ENCODE measurements at regions not wholly inside any gene's neighbourhood (a gene's known extent, or its start where the extent isn't known, plus 50 kb on each side); places are given as distances from the start of the nearest gene placed in this dataset.
"Not testable (repeated sequence)": the region's sequence is repeated elsewhere in the genome, so short reads cannot be mapped to it uniquely, and the experiment has no call there.

- no peak for DNase-seq (ENCODE audit: low read depth in 4 of 6, low spot score in 6 of 6)
- Histone ChIP-seq H3K27ac (ENCODE audit: low read depth, low read length) (no peak overlapping the region), H3K4me3 (ENCODE audit: low read depth, low read length) (no peak overlapping the region), H3K27me3 (ENCODE audit: control insufficient read depth, insufficient read depth, low read length) (no peaks in the 10 kb centered on the region), H3K36me3 (ENCODE audit: control insufficient read depth, insufficient read depth, low read length) (no peaks in the 10 kb centered on the region), H3K4me1 (ENCODE audit: control insufficient read depth, insufficient read depth, low read length) (peaks cover 4% of the 10 kb centered on the region), H3K9me3 (ENCODE audit: control insufficient read depth, insufficient read depth, low read length) (no peaks in the 10 kb centered on the region)
- 93% methylated on average over 4 of the region's 5 CpGs for WGBS (ENCODE audit: insufficient coverage)
Observed at GRCh38 chr20:48521121-48521520, 306.7 kb downstream of the PREX1 start.

GRCh38 chr20:48516196-48516595 lies 311.6 kb downstream of the PREX1 start:
- WGBS (ENCODE audit: insufficient coverage) = 73% methylated on average over 9 of the region's 11 CpGs
- H3K27me3 ChIP-seq (ENCODE audit: control insufficient read depth, insufficient read depth, low read length); H3K27ac ChIP-seq (ENCODE audit: low read depth, low read length); H3K36me3 ChIP-seq (ENCODE audit: control insufficient read depth, insufficient read depth, low read length); H3K4me3 ChIP-seq (ENCODE audit: low read depth, low read length); H3K9me3 ChIP-seq (ENCODE audit: control insufficient read depth, insufficient read depth, low read length); H3K4me1 ChIP-seq (ENCODE audit: control insufficient read depth, insufficient read depth, low read length): not testable (repeated sequence)
- DNase-seq (ENCODE audit: low read depth in 4 of 6, low spot score in 6 of 6) = peak in 1 of 6 donors; percentile 37

DNA sequence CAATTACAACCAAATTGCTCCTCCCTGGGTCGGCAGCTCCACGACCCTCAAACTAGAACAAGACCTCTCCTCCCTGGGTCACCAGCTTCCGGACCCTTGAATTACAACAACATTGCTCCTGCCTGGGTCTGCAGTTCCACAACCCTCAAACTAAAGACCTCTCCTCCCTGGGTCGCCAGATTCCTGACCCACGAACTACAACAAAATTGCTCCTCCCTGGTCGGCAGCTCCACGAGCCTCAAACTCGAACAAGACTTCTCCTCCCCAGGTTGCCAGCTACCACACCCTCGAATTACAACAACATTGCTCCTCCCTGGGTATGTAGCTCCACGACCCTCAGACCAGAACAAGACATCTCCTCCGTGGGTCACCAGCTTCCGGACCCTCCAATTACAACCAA lies 313.2 kb downstream of the PREX1 start:
- not testable (repeated sequence) for H3K9me3 ChIP-seq (ENCODE audit: control insufficient read depth, insufficient read depth, low read length); DNase-seq (ENCODE audit: low read depth in 4 of 6, low spot score in 6 of 6)
- WGBS (ENCODE audit: insufficient coverage) = no CpG with 5 or more reads among the region's 12 CpGs

GRCh38 chr20:48512539-48512938 lies 315.3 kb downstream of the PREX1 start:
- not testable (repeated sequence) for H3K4me3 ChIP-seq (ENCODE audit: low read depth, low read length); H3K27ac ChIP-seq (ENCODE audit: low read depth, low read length); H3K9me3 ChIP-seq (ENCODE audit: control insufficient read depth, insufficient read depth, low read length); H3K4me1 ChIP-seq (ENCODE audit: control insufficient read depth, insufficient read depth, low read length); H3K27me3 ChIP-seq (ENCODE audit: control insufficient read depth, insufficient read depth, low read length); DNase-seq (ENCODE audit: low read depth in 4 of 6, low spot score in 6 of 6); H3K36me3 ChIP-seq (ENCODE audit: control insufficient read depth, insufficient read depth, low read length)
- 75% methylated on average over 6 of the region's 16 CpGs for WGBS (ENCODE audit: insufficient coverage)

More for the DNA sequence above, 313.2 kb downstream of the PREX1 start:
- H3K4me3 ChIP-seq (ENCODE audit: low read depth, low read length); H3K4me1 ChIP-seq (ENCODE audit: control insufficient read depth, insufficient read depth, low read length); H3K36me3 ChIP-seq (ENCODE audit: control insufficient read depth, insufficient read depth, low read length); H3K27me3 ChIP-seq (ENCODE audit: control insufficient read depth, insufficient read depth, low read length); H3K27ac ChIP-seq (ENCODE audit: low read depth, low read length): not testable (repeated sequence)

DNA sequence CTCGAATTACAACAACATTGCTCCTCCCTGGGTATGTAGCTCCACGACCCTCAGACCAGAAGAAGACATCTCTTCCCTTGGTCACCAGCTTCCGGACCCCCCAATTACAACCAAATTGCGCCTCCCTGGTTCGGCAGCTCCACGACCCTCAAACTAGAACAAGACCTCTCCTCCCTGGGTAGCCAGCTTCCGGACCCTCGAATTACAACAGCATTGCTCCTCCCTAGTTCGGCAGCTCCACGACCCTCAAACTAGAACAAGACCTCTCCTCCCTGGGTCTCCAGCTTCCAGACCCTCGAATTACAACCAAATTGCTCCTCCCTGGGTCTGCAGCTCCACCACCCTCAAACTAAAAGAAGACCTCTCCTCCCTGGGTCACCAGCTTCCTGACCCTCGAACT lies 322.7 kb downstream of the PREX1 start:
- not testable (repeated sequence) for H3K4me1 ChIP-seq (ENCODE audit: control insufficient read depth, insufficient read depth, low read length); H3K27me3 ChIP-seq (ENCODE audit: control insufficient read depth, insufficient read depth, low read length); H3K4me3 ChIP-seq (ENCODE audit: low read depth, low read length); DNase-seq (ENCODE audit: low read depth in 4 of 6, low spot score in 6 of 6); H3K27ac ChIP-seq (ENCODE audit: low read depth, low read length); H3K36me3 ChIP-seq (ENCODE audit: control insufficient read depth, insufficient read depth, low read length); H3K9me3 ChIP-seq (ENCODE audit: control insufficient read depth, insufficient read depth, low read length)
- WGBS (ENCODE audit: insufficient coverage) = 81% methylated on average over 3 of the region's 12 CpGs

DNA sequence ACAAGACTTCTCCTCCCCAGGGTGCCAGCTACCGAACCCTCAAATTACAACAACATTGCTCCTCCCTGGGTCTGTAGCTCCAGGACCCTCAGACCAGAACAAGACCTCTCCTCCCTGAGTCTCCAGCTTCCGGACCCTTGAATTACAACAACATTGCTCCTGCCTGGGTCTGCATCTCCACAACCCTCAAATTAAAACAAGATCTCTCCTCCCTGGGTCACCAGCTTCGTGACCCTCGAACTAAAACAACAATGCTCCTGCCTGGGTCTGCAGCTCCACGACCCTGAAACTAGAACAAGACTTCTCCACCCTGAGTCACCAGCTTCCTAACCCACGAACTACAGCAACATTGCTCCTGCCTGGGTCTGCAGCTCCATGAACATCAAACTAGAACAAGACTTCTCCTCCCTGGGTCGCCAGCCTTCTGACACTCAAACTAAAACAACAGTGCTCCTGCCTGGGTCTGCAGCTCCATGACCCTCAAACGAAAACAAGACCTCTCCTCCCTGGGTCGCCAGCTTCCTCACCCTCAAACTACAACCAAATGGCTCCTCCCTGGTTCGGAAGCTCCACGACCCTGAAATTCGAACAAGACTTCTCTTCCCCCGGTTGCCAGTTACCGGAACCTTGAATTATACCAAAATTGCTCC lies 324.5 kb downstream of the PREX1 start:
- Histone ChIP-seq H3K36me3 (ENCODE audit: control insufficient read depth, insufficient read depth, low read length) (no peaks in the 10 kb centered on the region), H3K27me3 (ENCODE audit: control insufficient read depth, insufficient read depth, low read length) (no peaks in the 10 kb centered on the region), H3K4me1 (ENCODE audit: control insufficient read depth, insufficient read depth, low read length) (no peaks in the 10 kb centered on the region), H3K9me3 (ENCODE audit: control insufficient read depth, insufficient read depth, low read length) (no peaks in the 10 kb centered on the region), H3K4me3 (ENCODE audit: low read depth, low read length) (no peak overlapping the region), H3K27ac (ENCODE audit: low read depth, low read length) (no peak overlapping the region)
- no peak for DNase-seq (ENCODE audit: low read depth in 4 of 6, low spot score in 6 of 6)
- 70% methylated on average over 14 of the region's 14 CpGs for WGBS (ENCODE audit: insufficient coverage)

DNA sequence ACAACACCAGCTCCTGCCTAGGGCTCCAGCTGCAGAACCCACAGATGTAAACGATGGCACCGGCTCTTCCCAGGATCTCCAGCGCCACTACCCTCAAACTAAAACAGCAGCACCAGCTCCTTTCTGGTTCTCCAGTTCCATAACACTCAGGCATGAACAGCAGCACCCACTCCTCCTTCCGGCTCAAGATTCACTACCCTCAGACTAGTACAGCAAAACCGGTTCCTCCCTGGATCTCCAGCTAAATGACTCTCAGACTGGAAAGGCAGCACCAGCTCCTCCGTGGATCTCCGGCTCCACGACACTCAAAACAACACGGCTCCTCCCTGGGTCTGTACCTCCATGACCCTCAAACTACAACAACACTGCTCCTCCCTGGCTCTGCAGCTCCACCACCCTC lies 325.0 kb downstream of the PREX1 start:
- DNase-seq (ENCODE audit: low read depth in 4 of 6, low spot score in 6 of 6) = no peak
- Histone ChIP-seq H3K36me3 (ENCODE audit: control insufficient read depth, insufficient read depth, low read length) (no peaks in the 10 kb centered on the region), H3K4me3 (ENCODE audit: low read depth, low read length) (no peak overlapping the region), H3K4me1 (ENCODE audit: control insufficient read depth, insufficient read depth, low read length) (no peaks in the 10 kb centered on the region), H3K27ac (ENCODE audit: low read depth, low read length) (no peak overlapping the region), H3K27me3 (ENCODE audit: control insufficient read depth, insufficient read depth, low read length) (peaks cover 2% of the 10 kb centered on the region), H3K9me3 (ENCODE audit: control insufficient read depth, insufficient read depth, low read length) (no peaks in the 10 kb centered on the region)
- WGBS (ENCODE audit: insufficient coverage) = 87% methylated on average over 9 of the region's 9 CpGs

- Histone ChIP-seq H3K27me3 (ENCODE audit: control insufficient read depth, insufficient read depth, low read length) (peaks cover 2% of the 10 kb centered on the region), H3K36me3 (ENCODE audit: control insufficient read depth, insufficient read depth, low read length) (no peaks in the 10 kb centered on the region), H3K4me1 (ENCODE audit: control insufficient read depth, insufficient read depth, low read length) (no peaks in the 10 kb centered on the region), H3K27ac (ENCODE audit: low read depth, low read length) (no peak overlapping the region), H3K9me3 (ENCODE audit: control insufficient read depth, insufficient read depth, low read length) (no peaks in the 10 kb centered on the region), H3K4me3 (ENCODE audit: low read depth, low read length) (no peak overlapping the region)
- no peak for DNase-seq (ENCODE audit: low read depth in 4 of 6, low spot score in 6 of 6)
- 94% methylated on average over 9 of the region's 9 CpGs for WGBS (ENCODE audit: insufficient coverage)
Observed at GRCh38 chr20:48502016-48502415, 325.8 kb downstream of the PREX1 start.

DNA sequence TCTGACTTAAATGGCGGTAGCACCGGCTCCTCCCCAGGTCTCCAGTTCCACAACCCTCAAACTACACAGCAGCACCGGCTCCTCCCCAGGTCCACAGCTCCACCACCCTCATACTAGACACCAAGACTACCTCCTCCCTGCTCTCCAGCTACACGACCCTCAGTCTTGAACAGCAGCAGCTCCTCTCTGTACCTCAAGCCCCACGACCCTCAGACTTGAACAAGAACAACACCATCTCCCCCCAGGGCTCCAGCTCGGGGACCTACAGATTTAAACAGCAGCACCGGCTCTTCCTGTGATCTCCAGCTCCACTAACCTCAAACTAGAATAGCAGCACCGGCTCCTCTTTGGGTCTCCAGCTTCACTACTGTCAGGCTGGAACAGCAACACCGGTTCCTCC lies 326.9 kb downstream of the PREX1 start:
- H3K27ac ChIP-seq (ENCODE audit: low read depth, low read length); H3K36me3 ChIP-seq (ENCODE audit: control insufficient read depth, insufficient read depth, low read length); H3K4me1 ChIP-seq (ENCODE audit: control insufficient read depth, insufficient read depth, low read length); DNase-seq (ENCODE audit: low read depth in 4 of 6, low spot score in 6 of 6); H3K4me3 ChIP-seq (ENCODE audit: low read depth, low read length); H3K9me3 ChIP-seq (ENCODE audit: control insufficient read depth, insufficient read depth, low read length); H3K27me3 ChIP-seq (ENCODE audit: control insufficient read depth, insufficient read depth, low read length): not testable (repeated sequence)
- WGBS (ENCODE audit: insufficient coverage) = 83% methylated on average over 9 of the region's 9 CpGs

GRCh38 chr20:48498939-48499338 lies 328.9 kb downstream of the PREX1 start:
- not testable (repeated sequence) for H3K4me3 ChIP-seq (ENCODE audit: low read depth, low read length); DNase-seq (ENCODE audit: low read depth in 4 of 6, low spot score in 6 of 6); H3K9me3 ChIP-seq (ENCODE audit: control insufficient read depth, insufficient read depth, low read length); H3K4me1 ChIP-seq (ENCODE audit: control insufficient read depth, insufficient read depth, low read length); H3K27ac ChIP-seq (ENCODE audit: low read depth, low read length); H3K36me3 ChIP-seq (ENCODE audit: control insufficient read depth, insufficient read depth, low read length); H3K27me3 ChIP-seq (ENCODE audit: control insufficient read depth, insufficient read depth, low read length)
- WGBS (ENCODE audit: insufficient coverage) = 100% methylated on average over 2 of the region's 4 CpGs

All from spinal cord (tissue), 9 donors.